Kidney capillary endothelial cell (primary cell): ENCODE measurements at regions not wholly inside any gene's neighbourhood (a gene's known extent, or its start where the extent isn't known, plus 50 kb on each side); places are given as distances from the start of the nearest gene placed in this dataset.
"Not testable (repeated sequence)": the region's sequence is repeated elsewhere in the genome, so short reads cannot be mapped to it uniquely, and the experiment has no call there.

ENCODE experiments used
- DNase-seq: peaks from one replicate; pipeline ENCODE4 v3.0.0-alpha.2; 2018; ENCODE audit warnings: low spot score

- no peak for DNase-seq
Observed at GRCh38 chr9:111148052-111149017, 110.1 kb upstream of the LPAR1 start.

- no peak for DNase-seq
Observed at GRCh38 chr9:111147041-111147440, 108.8 kb upstream of the LPAR1 start.

- no peak for DNase-seq
Observed at GRCh38 chr9:111144741-111145140, 106.5 kb upstream of the LPAR1 start.

- no peak for DNase-seq
Observed at GRCh38 chr9:111136180-111136579, 97.9 kb upstream of the LPAR1 start.

- peak; percentile 21 for DNase-seq
Observed at GRCh38 chr9:111131211-111131610, 92.9 kb upstream of the LPAR1 start.

- no peak for DNase-seq
Observed at GRCh38 chr9:111120526-111120925, 82.3 kb upstream of the LPAR1 start.

GRCh38 chr9:111118256-111118948 is 80.1 kb upstream of the LPAR1 start:
- DNase-seq: no peak

- DNase-seq: no peak
Observed at GRCh38 chr9:111114486-111114885, 76.2 kb upstream of the LPAR1 start.

GRCh38 chr9:111113712-111114111 is 75.4 kb upstream of the LPAR1 start:
- no peak for DNase-seq

GRCh38 chr9:111110805-111111204 is 72.5 kb upstream of the LPAR1 start:
- DNase-seq: no peak

GRCh38 chr9:111108946-111109345 is 70.7 kb upstream of the LPAR1 start:
- DNase-seq: no peak

GRCh38 chr9:111107141-111107540 is 68.9 kb upstream of the LPAR1 start:
- no peak for DNase-seq

- DNase-seq: no peak
Observed at GRCh38 chr9:111106202-111106601, 67.9 kb upstream of the LPAR1 start.

GRCh38 chr9:111102793-111103464 is 64.7 kb upstream of the LPAR1 start:
- no peak for DNase-seq

- DNase-seq: no peak
Observed at GRCh38 chr9:111099199-111100008, 61.1 kb upstream of the LPAR1 start.

GRCh38 chr9:111098093-111098492 is 59.8 kb upstream of the LPAR1 start:
- DNase-seq: no peak

GRCh38 chr9:111096051-111096450 is 57.8 kb upstream of the LPAR1 start:
- no peak for DNase-seq

GRCh38 chr9:111095441-111095840 is 57.2 kb upstream of the LPAR1 start:
- DNase-seq: no peak

- no peak for DNase-seq
Observed at GRCh38 chr9:111094958-111095357, 56.7 kb upstream of the LPAR1 start.

GRCh38 chr9:111094433-111094924 is 56.2 kb upstream of the LPAR1 start:
- no peak for DNase-seq

GRCh38 chr9:111092167-111092566 is 53.9 kb upstream of the LPAR1 start:
- not testable (repeated sequence) for DNase-seq
